HG03159 (cell line): ENCODE measurements at regions not wholly inside any gene's neighbourhood (a gene's known extent, or its start where the extent isn't known, plus 50 kb on each side); places are given as distances from the start of the nearest gene placed in this dataset.
"Not testable (repeated sequence)": the region's sequence is repeated elsewhere in the genome, so short reads cannot be mapped to it uniquely, and the experiment has no call there.

Experiments used
- ATAC-seq: cut with Tn5 transposase; IDR thresholded peaks from one replicate; pipeline ENCODE4 v1.9.1; 2021; ENCODE audit warnings: mild to moderate bottlenecking, moderate library complexity; ENCODE audit not compliant: unreplicated experiment

- ATAC-seq, result no peak
Measured at GRCh38 chr6:159525445-159526025, 167.5 kb downstream of the SOD2 start.

GRCh38 chr6:159522877-159523547 is 170.0 kb downstream of the SOD2 start:
- no peak for ATAC-seq

DNA sequence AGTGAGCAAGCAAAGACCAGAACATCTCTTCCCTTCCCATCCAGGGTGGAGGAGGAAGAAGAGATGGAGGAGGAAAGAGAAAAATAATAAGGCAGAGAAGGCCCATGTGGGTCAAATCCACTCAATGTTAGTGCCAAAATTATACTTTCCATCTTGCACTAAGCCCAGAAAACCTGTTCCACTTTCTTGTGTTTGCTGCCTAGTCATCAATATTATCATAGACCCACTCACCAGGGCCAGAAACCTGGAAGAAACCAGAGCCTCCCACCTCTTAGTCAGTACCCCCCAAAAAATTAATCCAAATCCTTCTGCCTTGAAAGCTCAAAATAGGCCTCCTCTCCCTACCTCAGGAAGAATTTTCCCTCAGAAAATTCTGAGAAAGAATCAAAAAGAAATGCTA is 171.1 kb downstream of the SOD2 start:
- ATAC-seq, result no peak

GRCh38 chr6:159520002-159520401 is 173.0 kb downstream of the SOD2 start:
- no peak for ATAC-seq

GRCh38 chr6:159515811-159516210 is 177.2 kb downstream of the SOD2 start:
- not testable (repeated sequence) for ATAC-seq

GRCh38 chr6:159513914-159514313 is 179.1 kb downstream of the SOD2 start:
- ATAC-seq, result no peak

- no peak for ATAC-seq
Measured at GRCh38 chr6:159513074-159513720, 179.8 kb downstream of the SOD2 start.

GRCh38 chr6:159512571-159512970 is 180.5 kb downstream of the SOD2 start:
- ATAC-seq, result no peak

- no peak for ATAC-seq
Measured at GRCh38 chr6:159512104-159512503, 180.9 kb downstream of the SOD2 start.

- no peak for ATAC-seq
Measured at GRCh38 chr6:159510141-159510540, 182.9 kb downstream of the SOD2 start.

DNA sequence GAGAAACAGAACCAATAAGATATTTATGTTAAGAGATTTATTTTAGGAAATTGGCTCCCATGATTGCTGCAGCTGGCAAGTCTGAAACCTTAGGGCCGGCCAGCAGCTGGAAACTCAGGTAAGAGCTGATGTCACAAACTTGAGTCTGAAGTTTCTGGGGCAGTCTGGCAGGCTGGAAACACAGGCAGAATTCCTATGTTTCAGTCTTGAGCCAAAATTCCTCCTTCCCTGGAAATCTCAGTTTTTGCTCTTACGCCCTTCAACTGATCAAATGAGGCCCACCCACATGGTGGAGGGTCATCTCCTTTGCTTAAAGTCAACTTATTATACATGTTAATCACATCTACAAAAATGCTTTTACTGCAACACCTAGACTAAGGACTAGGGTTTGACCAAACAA is 184.1 kb downstream of the SOD2 start:
- no peak for ATAC-seq

GRCh38 chr6:159506048-159506447 is 187.0 kb downstream of the SOD2 start:
- no peak for ATAC-seq

DNA sequence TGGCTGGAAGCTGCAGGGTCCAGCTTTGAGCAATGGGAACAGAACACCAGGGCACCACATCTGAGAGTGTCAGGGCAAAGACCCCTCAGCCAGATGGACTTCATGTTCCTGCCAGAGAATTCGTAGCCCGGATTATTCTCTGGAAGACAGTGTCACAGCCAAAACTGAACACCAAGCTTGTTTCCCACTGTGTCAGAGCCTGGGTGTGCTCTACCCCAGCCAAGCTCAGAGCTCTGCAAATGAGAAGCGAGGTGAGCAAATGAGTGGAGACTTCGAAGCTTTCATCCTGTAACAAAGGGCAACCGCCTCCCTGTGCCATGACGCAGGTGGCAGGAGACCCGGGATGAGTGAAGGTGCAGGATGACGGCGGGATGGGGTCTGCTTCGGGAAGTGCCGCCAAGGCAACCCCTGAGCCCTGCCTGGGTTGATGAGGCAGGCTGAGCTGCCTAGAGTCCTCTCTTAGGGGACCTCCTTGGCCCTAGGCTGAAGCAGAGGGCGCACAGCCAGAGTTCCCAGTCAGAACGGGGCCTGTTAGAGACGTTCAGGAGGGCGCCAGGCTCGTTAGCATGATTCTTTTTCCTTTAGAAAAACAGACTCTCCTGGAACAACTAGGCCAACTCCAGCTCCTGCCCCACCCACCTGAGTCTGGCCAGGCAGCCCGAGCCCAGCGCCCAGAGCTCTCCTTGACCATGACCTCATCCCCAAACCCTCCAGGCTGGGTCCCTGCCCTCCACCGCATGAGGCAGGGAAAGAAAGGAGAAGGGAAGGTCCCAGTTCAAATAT is 187.7 kb downstream of the SOD2 start:
- no peak for ATAC-seq

DNA sequence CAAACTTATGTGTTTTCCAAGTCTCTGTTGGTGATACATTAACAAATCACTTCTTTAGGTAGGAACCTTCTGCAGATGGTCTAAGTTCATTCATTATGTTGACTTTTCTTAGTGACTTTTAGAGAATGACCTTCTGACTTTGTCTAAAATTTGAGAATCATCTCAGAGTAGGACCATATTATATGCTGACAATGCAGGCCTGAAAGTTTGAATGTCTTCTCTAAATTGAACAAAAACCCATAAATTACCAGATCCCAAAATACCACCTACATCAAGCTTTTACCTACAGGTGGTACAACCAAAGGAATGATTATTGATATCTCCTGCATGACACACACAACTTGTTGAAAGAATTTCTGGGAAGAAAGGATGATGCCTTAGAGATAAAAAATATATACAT is 191.5 kb downstream of the SOD2 start:
- no peak for ATAC-seq

DNA sequence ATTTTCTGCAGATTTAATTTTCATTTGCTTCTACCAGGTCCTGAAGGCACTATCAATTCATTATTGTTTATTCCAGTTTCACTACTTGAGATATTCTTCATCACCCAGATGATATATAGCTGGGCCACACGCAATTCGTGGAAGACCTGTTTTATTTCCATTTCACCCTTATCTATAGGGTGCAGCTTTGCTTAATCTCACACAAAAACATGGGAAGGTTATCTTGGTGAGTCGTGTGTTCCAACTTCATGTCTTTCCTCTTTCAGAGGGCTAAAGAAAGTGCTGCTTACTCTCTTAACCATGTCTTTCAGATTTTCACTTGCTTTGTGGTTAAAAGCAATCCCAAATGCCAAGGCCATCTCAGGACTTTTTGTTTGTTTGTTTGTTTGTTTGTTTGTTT is 194.0 kb downstream of the SOD2 start:
- no peak for ATAC-seq

DNA sequence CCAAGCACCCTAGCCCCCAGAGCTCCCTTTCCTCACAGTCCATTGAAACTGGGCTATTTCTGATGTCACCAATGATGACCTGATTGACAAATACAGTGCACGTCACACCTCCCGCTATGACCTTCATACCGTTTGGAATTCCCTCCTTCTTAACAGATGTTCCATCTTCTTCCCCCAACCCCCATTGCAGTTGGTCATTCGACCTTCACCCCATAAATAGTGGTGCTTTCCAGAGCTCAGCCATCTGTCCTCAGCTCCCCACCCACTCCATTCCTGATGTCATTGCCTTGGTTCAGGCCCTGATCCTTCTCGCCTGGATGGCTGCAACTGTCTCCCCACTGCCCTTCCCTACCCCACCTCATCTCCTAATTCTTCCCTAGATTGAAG is 198.5 kb downstream of the SOD2 start:
- no peak for ATAC-seq

DNA sequence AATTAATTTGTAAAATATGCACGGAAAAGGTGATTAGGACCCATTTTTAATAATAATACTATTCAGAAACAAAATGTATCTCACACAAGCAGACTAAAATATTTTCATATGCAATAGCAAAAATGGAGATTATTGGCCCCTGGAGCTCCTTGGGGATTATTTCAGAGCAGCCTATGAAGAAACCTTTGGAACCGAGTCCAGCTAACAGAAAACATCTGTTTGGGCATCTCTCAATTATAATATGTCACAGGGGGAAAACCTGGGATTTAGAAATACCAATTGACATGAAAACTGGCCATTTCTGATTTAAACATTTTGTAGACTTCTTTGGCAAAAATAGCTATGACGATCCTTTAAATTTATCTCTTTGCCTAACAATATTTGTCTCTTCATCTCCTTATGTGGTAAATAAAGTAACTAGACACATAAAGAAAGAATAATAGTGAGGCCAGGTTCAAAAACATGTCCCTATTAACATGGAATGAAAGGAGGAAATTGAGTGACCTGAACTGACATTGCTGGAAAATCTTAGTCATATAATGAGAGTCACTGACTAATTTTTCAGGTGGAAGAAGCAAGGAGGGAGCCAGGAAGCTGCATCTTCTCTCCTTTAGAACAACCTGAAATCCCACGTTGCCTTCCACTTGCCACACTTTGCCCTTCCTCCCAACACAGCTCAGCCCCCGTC is 199.0 kb downstream of the SOD2 start:
- ATAC-seq, result no peak

- ATAC-seq, result no peak
Measured at GRCh38 chr6:159493231-159493897, 199.7 kb downstream of the SOD2 start.

DNA sequence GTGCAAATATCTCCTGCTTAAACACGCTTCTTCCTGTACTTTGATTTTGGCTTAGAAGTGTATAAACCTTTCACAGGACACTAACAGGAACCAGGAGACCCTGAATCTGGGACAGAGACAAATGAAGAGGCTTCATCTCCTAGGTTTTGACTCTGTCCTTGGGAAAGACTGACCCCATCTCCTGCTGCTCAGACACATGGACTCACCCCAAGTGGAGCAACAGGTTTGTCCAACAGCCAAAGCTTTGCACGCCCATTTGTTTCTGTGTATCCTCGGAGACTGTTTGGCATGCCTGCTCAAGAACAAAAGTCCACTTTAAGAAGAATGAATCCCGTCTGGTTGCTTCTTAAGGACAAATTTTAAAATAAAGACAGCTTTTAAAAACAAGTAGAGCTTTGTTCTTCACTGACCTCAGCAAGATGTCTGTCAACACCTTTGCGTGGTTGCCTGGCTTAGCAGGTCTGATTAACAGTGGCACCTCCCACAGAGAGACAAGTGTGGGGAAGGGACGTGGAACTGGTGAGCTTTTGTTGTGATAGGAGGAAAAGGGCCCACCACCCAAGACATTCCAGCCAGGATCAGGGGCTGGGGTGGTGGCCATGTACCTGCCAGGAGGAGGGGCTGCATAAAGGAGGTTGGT is 202.6 kb downstream of the SOD2 start:
- ATAC-seq, result no peak

GRCh38 chr6:159487636-159488035 is 205.4 kb downstream of the SOD2 start:
- no peak for ATAC-seq
